Left lung (tissue), 4 donors: ENCODE measurements at regions not wholly inside any gene's neighbourhood (a gene's known extent, or its start where the extent isn't known, plus 50 kb on each side); places are given as distances from the start of the nearest gene placed in this dataset.

ENCODE experiments used
- ATAC-seq: fragments of 200-7000 bp; cut with Tn5 transposase; one replicate; pipeline ENCODE4 v1.9.1; 2020; ENCODE audit warnings: moderate library complexity
- DNase-seq, 4 donors: peaks; one replicate each; pipeline ENCODE4 v3.0.0-alpha.2; 2013 to 2020
- H3K27ac ChIP-seq, 2 donors: fragments of 200-600 bp; sonication (generic) in 1 of 2; one replicate each; pipeline versions ENCODE4 v1.5.0 to v1.8.0; 2020 to 2021
- H3K27me3 ChIP-seq, 2 donors: fragments of 200-600 bp; sonication (generic) in 1 of 2; one replicate each; pipeline versions ENCODE4 v1.5.0 to v1.8.0; 2020 to 2021
- H3K36me3 ChIP-seq, 2 donors: fragments of 200-600 bp; sonication (generic) in 1 of 2; one replicate each; pipeline versions ENCODE4 v1.5.0 to v1.8.0; 2020 to 2021
- H3K4me1 ChIP-seq, 2 donors: fragments of 200-600 bp; one replicate each; pipeline ENCODE4 v1.8.0; 2021
- H3K4me3 ChIP-seq, 2 donors: fragments of 200-600 bp; sonication (generic) in 1 of 2; one replicate each; pipeline versions ENCODE4 v1.5.0 to v1.8.0; 2020 to 2021; ENCODE audit warnings: mild to moderate bottlenecking in 1 of 2
- H3K9me3 ChIP-seq, 2 donors: fragments of 200-600 bp; sonication (generic) in 1 of 2; one replicate each; pipeline versions ENCODE4 v1.5.0 to v1.8.0; 2020 to 2021
- CTCF ChIP-seq, 2 donors: fragments of 200-600 bp; sonication (generic) in 1 of 2; IDR thresholded peaks; one replicate each; pipeline versions ENCODE4 v1.5.0 to v1.8.0; 2021; ENCODE audit warnings: antibody characterized with exemption in 2 of 2
- intact Hi-C, 2 donors: fragments of 100-400 bp; cut with DNase I; formaldehyde crosslinking; loops; one replicate each; pipeline versions ENCODE4 v1.11.2 to v1.14.2; 2022
- donor health status: DM: no; HTN: yes; CAD: no.
- donor health status: DM: no; HTN: no; CAD: no.

DNA sequence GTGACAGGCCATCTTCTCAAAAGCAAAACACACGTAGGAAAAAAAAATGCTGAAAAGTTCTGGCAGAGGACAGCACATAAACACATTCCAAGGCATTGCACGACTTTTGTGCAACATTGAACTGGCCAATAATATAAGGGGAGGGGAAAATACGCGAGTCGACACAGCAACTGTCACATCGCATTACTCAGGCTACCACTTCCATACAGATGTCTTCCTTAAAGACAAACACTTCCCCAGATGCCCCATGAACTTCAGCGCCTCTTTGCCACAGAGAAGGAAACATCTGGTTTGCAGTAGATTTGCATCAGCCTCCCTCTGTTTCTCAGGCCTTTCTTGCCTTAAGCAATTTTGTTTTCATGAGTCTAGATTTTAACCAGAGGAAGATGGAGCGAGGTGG lies 144.4 kb upstream of the IGF1R start:
- intact Hi-C loops = no loop called here
- peaks cover 0 to 33% of the 10 kb centered on the region in 2 donors for H3K27me3 ChIP-seq
- DNase-seq (peak in 2 of 4 donors; percentile 80 to 89), ATAC-seq (peak; percentile 47)
- H3K27ac ChIP-seq = no peak overlapping the region
- H3K9me3 ChIP-seq = peaks cover 0 to 13% of the 10 kb centered on the region in 2 donors
- H3K36me3 ChIP-seq = no peaks in the 10 kb centered on the region
- no peak overlapping the region for H3K4me3 ChIP-seq
- H3K4me1 ChIP-seq = peaks cover 0 to 5% of the 10 kb centered on the region in 2 donors
- TF ChIP-seq CTCF (IDR thresholded peaks at IDR 0.05) = no peak

DNA sequence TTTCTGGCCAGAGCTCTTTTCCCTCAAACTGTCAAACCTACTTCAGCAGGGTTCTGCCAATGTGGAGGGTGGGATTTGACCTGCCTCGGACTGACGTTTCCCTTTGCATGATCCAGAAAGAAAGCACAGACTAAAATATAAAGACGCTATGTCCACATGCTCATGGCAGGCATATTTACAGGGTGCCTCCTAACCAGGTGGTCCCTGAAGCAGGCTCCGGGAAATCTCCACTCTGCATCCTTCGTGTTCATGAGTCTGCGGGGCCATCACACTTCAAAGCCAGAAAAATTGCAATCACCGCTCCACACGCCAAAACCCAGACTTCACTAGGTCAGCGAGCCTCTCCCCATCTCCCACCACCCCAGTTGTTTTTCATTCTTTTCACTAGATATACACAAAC lies 143.3 kb upstream of the IGF1R start:
- Histone ChIP-seq H3K27me3 (peaks cover 0 to 33% of the 10 kb centered on the region in 2 donors), H3K36me3 (no peaks in the 10 kb centered on the region), H3K9me3 (peaks cover 0 to 3% of the 10 kb centered on the region in 2 donors), H3K27ac (no peak overlapping the region), H3K4me1 (peaks cover 0 to 5% of the 10 kb centered on the region in 2 donors), H3K4me3 (no peak overlapping the region)
- no peak for ATAC-seq
- DNase-seq = no peak
- intact Hi-C loops = no loop called here
- no peak for TF ChIP-seq CTCF (IDR thresholded peaks at IDR 0.05)

DNA sequence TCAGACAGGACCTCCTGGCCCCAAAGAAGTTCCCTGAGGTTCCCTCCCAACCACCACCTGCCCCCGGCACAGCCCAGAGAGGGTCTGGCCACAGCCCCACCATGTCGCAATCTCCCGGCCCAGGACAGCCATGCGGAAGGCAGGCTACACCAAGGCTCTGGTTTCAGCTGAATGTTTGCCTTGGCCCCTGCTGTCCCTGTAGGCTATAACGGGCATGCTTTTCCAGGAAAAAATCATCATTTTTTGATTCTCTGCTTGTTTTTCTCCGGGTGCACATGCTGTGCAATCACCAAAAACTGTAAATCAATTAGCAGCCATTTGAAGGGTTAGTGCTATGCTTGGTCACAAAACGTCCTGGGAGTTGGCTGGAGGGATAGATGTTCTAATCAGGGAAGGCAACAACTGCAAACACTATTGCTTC lies 142.7 kb upstream of the IGF1R start:
- H3K27ac ChIP-seq = no peak overlapping the region
- peaks cover 0 to 33% of the 10 kb centered on the region in 2 donors for H3K27me3 ChIP-seq
- DNase-seq = peak in 2 of 4 donors; percentile 14 to 50
- no peak overlapping the region for H3K4me3 ChIP-seq
- TF ChIP-seq CTCF (IDR thresholded peaks at IDR 0.05) = no peak
- peaks cover 0 to 5% of the 10 kb centered on the region in 2 donors for H3K4me1 ChIP-seq
- intact Hi-C loops = no loop called here
- H3K36me3 ChIP-seq = no peaks in the 10 kb centered on the region
- no peaks in the 10 kb centered on the region for H3K9me3 ChIP-seq
- ATAC-seq = peak; percentile 22

DNA sequence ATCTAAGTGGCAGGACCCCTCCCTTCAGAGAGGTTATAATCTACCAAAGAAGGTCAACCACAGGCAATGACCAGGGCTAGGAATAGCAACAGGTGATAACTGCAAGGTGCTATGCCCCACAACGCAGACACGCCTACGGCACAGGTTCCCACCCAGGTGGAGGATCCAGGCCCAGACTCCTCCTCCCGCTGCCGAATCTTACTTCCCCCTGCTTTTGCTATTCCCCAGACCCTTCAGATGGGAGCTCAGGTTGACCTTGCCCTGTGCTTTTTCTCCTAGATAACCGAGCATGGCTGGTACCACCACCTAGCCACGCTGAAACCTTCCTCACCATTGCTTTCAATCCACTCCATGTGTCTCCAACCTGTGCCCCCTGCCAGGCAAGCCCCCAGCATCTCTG lies 142.2 kb upstream of the IGF1R start:
- ATAC-seq (no peak), DNase-seq (no peak)
- Histone ChIP-seq H3K27me3 (peaks cover 0 to 33% of the 10 kb centered on the region in 2 donors), H3K9me3 (no peaks in the 10 kb centered on the region), H3K27ac (no peak overlapping the region), H3K4me3 (no peak overlapping the region), H3K36me3 (no peaks in the 10 kb centered on the region), H3K4me1 (peaks cover 0 to 5% of the 10 kb centered on the region in 2 donors)
- intact Hi-C loops = no loop called here
- no peak for TF ChIP-seq CTCF (IDR thresholded peaks at IDR 0.05)

DNA sequence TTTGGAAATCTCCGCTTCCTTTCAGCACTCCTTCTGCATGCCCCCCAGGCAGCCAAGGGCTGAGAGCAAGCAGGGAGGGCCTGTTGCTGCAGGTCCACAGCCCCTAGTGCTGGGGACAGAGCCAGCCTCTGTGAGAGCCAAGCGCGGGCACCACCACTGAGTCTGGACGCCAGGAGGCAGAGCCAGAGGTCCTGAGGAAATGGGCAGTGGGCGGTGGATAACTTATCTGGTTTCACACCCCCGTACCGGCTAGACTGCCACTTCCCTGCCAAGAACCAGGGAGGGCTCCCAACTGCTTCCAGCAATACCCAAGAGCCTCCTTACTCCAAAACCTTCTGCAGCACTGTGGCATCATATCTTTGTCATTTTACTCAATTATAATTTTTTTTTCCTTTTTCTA lies 141.6 kb upstream of the IGF1R start:
- ATAC-seq (no peak), DNase-seq (no peak)
- peaks cover 0 to 33% of the 10 kb centered on the region in 2 donors for H3K27me3 ChIP-seq
- H3K4me1 ChIP-seq = peaks cover 0 to 5% of the 10 kb centered on the region in 2 donors
- intact Hi-C loops = no loop called here
- no peak overlapping the region for H3K27ac ChIP-seq
- no peak for TF ChIP-seq CTCF (IDR thresholded peaks at IDR 0.05)
- no peaks in the 10 kb centered on the region for H3K36me3 ChIP-seq
- no peaks in the 10 kb centered on the region for H3K9me3 ChIP-seq
- H3K4me3 ChIP-seq = no peak overlapping the region
